ENCODE measurements at regions not wholly inside any gene's neighbourhood (a gene's known extent, or its start where the extent isn't known, plus 50 kb on each side); places are given as distances from the start of the nearest gene placed in this dataset.

DNA sequence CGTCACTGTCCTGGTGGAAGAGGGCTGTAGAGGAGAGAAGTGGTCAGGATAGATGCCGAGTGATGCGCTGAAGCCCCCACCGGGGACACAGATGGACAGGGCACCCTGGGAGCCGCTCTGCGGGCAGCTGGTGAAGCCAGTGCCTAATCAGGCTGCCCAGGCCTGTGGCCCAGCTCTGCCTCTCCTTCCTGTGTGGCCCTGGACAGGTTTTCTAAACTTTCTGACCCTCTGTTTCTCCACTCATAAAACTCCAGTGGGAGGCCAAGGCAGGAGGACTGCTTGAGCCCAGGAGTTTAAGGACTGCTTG lies 86.1 kb downstream of the C5orf15 start:
- H3K27ac ChIP-seq = no peak overlapping the region

DNA sequence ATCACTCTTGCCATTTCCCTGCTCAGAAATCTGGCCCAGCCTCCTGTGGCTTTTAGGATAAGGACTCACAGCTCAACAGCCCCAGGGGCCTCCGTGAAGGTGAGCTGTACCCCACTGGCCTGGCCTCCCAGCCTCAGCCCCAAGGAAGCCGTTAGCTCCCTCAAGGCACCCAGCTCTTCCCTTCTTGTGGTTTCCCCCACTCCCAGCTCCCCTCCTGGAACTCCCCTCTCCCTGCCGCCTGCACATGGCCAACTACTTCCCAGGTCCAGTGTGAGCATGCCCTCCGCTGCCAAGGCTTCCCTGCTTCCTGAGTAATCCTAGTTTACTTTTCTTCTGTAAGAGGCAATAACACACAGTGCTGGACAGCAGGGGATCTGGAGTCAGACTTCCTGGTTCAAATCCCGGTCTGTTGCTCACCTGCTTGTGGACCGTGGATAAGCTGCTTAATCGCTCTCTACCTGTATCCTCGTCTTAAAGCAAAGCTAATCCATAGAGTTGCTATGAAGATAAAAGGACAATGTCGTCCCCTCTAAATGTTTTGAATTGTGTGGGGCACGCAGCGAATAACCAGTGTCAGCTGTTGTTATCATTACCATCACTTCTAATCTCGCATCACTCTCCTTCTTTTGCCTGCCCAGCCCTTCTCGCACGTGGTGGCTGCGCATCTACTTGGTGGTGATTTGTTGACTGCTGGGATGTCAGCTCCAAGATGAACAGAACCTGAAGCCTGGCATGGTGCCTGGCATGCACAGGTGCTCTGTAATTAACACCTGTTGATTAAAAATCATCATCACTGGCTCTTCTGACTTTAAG lies 86.6 kb downstream of the C5orf15 start:
- TF ChIP-seq CTCF (conservative IDR thresholded peaks at IDR 0.05) (no peak), ZFX (IDR thresholded peaks at IDR 0.05) (no peak)
- no peak overlapping the region for H3K27ac ChIP-seq

More for the DNA sequence above, 86.1 kb downstream of the C5orf15 start:
- no peak for TF ChIP-seq ZFX (IDR thresholded peaks at IDR 0.05)
- no peak for TF ChIP-seq CTCF (conservative IDR thresholded peaks at IDR 0.05)

GRCh38 chr5:133878236-133878555 lies 90.2 kb downstream of the C5orf15 start:
- no peak overlapping the region for H3K27ac ChIP-seq
- TF ChIP-seq ZFX (IDR thresholded peaks at IDR 0.05) (no peak), CTCF (conservative IDR thresholded peaks at IDR 0.05) (no peak)

DNA sequence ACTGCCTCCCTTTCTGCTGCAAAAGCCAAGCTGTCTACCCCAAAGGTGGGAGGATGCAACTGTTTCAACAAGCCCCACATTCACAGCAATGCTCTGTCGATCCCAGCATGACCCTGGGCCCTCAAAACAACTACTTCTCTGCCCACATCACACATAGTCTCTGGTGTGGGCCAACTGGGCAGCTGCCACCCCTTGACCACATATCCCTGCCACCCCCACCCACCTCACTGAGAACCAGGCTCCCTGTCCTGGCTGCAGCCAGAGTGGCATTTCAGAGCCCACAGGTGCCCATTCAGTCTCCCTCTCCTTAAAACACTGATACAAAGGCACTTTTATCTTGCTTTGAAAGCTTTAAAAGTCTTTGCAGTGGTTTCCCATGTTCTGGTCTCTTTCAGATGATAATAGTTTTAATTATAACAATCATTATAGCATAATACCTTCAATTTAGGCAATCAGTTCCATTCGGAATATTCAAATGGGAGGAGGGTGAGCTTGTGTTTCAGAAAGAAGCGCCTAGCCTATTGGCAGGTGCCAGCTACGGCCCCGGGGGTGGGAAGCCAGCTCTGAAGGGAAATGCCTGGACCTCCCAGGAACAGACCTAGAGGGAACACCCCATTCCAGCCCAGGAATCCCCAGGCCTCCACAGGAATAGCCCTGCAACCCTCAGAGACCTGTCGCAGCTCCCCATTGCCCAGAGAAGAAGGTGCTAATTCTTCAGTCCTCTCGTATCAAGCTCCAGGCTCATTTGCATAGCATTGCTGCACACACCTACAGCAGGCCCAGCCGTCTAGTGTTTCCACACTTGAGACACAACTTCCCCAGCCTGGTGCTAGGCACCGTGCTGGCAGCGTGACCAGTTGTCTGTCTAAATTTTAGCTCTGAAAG lies 90.8 kb downstream of the C5orf15 start:
- no peak for TF ChIP-seq CTCF (conservative IDR thresholded peaks at IDR 0.05)
- TF ChIP-seq ZFX (IDR thresholded peaks at IDR 0.05) = no peak
- H3K27ac ChIP-seq = no peak overlapping the region

GRCh38 chr5:133876266-133876665 lies 92.2 kb downstream of the C5orf15 start:
- no peak for TF ChIP-seq ZFX (IDR thresholded peaks at IDR 0.05)
- no peak for TF ChIP-seq CTCF (conservative IDR thresholded peaks at IDR 0.05)
- no peak overlapping the region for H3K27ac ChIP-seq

- H3K27ac ChIP-seq = no peak overlapping the region
- TF ChIP-seq CTCF (conservative IDR thresholded peaks at IDR 0.05) (no peak), ZFX (IDR thresholded peaks at IDR 0.05) (no peak)
Observed at GRCh38 chr5:133875179-133875578, 93.2 kb downstream of the C5orf15 start.

- no peak overlapping the region for H3K27ac ChIP-seq
Observed at GRCh38 chr5:133873449-133873848, 95.0 kb downstream of the C5orf15 start.

More at GRCh38 chr5:133873449-133873848, 95.0 kb downstream of the C5orf15 start:
- no peak for TF ChIP-seq ZFX (IDR thresholded peaks at IDR 0.05)
- TF ChIP-seq CTCF (conservative IDR thresholded peaks at IDR 0.05) = no peak
